A673 (cell line): ENCODE measurements at regions not wholly inside any gene's neighbourhood (a gene's known extent, or its start where the extent isn't known, plus 50 kb on each side); places are given as distances from the start of the nearest gene placed in this dataset.

Source experiments
- EZH2 ChIP-seq: fragments of 200-600 bp; sonication (generic); IDR thresholded peaks from 2 replicates; pipeline ENCODE4 v1.6.1; 2017; ENCODE audit warnings: borderline replicate concordance, low read depth, mild to moderate bottlenecking, mixed read lengths, antibody characterized with exemption, low read length; ENCODE audit not compliant: poor library complexity, severe bottlenecking
- TF ChIP-seq, protein P1 (sequence below): fragments of 300-800, 200-600 bp; sonication (generic); conservative IDR thresholded peaks from 2 replicates; pipeline ENCODE4 v1.5.1; 2017; ENCODE audit warnings: low read depth, mild to moderate bottlenecking, antibody characterized with exemption, low read length, moderate library complexity, mixed read lengths

DNA sequence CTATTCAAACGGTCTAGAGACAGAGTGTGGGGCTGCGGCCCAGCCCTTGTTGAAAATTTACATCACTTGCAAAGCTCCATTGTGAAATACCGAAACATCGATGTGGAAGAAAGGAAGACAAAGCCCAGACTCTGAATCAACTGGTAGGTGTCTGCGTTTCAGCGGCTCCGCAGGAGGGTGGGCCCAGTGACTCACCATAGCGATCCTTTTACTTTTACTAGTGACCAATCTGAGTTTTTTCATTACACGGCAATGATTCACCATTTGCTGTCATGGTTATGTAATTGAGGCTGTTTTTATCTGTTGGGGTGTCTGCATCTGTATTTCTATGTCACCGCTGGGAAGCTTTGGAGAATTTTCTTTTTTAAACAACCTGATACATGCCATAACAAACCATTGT lies 66.6 kb upstream of the ODC1 start:
- TF ChIP-seq, protein P1, sequence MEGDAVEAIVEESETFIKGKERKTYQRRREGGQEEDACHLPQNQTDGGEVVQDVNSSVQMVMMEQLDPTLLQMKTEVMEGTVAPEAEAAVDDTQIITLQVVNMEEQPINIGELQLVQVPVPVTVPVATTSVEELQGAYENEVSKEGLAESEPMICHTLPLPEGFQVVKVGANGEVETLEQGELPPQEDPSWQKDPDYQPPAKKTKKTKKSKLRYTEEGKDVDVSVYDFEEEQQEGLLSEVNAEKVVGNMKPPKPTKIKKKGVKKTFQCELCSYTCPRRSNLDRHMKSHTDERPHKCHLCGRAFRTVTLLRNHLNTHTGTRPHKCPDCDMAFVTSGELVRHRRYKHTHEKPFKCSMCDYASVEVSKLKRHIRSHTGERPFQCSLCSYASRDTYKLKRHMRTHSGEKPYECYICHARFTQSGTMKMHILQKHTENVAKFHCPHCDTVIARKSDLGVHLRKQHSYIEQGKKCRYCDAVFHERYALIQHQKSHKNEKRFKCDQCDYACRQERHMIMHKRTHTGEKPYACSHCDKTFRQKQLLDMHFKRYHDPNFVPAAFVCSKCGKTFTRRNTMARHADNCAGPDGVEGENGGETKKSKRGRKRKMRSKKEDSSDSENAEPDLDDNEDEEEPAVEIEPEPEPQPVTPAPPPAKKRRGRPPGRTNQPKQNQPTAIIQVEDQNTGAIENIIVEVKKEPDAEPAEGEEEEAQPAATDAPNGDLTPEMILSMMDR, result no peak
- no peak for TF ChIP-seq EZH2
